ENCODE measurements at regions not wholly inside any gene's neighbourhood (a gene's known extent, or its start where the extent isn't known, plus 50 kb on each side); places are given as distances from the start of the nearest gene placed in this dataset.
"Not testable (repeated sequence)": the region's sequence is repeated elsewhere in the genome, so short reads cannot be mapped to it uniquely, and the experiment has no call there.

DNA sequence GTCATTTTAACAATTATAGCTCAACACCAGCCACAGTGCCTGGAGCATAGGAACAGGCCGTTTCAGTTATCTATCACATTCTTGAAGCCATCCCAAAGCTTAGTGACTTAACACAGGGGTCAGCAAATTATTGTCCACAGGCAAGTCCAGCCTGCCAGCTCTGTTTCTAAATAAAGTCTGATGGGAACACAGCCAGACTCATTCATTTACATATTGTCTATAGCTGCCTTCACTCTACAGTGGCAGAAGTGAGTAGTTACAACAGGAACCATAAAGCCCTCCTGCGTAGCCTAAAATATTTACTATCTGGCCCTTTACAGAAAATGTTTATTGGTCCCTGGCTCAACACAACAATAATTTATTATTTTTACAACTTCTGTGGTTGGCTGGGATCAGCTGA lies 407.5 kb upstream of the AUTS2 start:
- FAIRE-seq, result no peak

DNA sequence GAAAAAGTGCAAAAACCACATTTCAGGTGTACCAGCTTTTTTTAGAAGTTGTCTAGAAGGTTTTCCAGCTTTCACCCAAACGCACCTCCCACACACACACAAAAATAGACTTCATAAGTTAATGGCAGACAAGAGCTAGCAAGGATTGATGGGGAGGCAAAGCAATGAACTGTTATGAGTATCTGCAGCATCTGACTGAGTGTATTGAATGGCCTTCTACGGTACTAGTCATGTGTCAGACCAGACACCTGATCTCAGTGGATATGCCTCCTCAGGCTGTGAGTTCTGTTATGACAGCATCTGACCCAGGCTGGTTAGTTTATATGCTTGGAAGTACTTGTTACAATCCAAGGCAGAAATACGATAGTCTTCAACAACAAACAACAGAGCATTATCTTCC lies 406.1 kb upstream of the AUTS2 start:
- no peak for FAIRE-seq

DNA sequence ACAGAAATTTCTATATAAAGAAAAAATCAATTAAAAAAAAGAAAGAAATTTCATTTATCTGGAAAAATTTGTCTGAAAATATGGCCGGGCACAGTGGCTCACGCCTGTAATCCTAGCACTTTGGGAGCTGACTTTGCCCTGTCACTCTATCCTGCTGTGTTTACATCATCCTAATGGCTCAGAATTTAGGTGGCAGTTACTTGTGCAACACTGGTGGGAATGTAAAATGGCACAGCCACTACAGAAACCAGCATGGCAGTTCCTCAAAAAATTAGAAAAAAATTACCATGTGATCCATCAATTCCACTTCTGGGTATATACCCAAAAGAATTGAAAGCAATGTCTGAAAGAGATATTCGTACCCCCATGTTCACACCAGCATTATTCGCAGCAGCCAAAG lies 405.2 kb upstream of the AUTS2 start:
- FAIRE-seq, result no peak

DNA sequence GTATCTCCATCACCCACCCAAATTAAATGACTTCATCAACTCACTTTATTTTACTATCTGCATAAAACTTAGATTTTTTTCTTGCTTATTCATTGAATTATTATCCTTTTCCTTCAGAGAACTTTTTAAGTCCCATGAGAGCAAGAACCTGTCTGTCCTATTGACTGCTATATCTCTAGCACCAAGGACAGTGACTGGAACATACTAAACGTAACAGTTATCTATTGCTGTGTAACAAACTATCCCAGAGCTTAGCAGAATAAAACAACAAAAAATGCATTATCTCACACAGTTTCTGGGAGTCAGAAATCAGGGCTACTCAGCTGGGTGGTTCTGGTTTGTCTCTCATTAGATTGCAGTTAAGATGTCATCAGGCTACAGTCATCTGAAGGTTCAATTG lies 401.7 kb upstream of the AUTS2 start:
- no peak for FAIRE-seq

DNA sequence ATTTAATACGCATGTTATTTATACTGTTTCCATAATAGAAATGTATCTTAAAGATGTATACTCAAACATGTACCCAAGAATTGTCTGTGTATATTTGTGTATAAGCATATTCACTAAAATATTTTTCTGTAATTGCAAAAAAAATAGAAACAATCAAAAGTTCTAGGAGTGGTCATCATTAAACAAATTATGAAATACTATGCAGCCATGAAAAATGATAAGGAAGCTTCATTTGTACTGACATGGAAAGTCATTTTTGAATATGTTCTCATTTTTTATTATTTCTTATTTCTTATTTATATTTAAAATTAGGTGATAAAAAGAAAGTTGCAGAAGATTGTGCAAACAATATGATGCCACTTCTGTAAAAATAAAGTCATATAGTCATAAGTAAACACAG lies 400.0 kb upstream of the AUTS2 start:
- FAIRE-seq, result no peak

DNA sequence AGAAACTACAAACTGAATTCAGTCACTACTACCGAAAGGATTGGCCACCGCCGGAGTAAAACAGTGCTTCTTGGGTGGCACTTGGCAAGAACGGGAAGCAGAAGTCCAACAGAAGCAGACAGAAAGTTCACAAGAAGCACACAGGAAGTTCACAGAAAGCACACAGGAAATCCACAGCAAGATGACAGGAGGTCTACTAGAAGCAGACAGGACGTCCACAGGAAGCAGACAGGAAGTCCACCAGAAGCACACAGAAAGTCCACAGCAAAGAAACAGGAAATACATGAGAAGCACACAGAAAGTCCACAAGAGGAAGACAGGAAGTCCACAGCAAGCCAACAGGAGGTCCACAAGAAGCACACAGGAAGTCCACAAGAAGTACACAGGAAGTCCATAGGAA lies 399.2 kb upstream of the AUTS2 start:
- FAIRE-seq, result no peak

DNA sequence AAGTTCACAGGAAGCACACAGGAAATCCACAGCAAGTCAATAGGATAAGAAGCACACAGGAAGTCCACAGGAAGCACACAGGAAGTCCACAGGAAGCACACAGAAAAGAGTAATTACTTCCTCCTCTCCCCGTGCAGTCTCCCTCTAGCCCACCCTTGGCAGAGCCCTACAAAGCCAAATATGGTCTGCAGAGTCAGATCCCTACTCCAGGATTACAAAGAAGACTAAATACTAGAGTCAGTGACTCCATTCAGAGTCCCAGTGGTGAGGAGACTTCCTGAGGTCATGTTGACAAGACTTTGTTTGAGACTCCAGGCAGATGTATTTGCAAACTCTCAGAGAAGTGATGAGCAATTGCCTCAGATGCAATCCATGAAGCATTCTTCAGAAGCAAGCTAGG lies 398.6 kb upstream of the AUTS2 start:
- no peak for FAIRE-seq

DNA sequence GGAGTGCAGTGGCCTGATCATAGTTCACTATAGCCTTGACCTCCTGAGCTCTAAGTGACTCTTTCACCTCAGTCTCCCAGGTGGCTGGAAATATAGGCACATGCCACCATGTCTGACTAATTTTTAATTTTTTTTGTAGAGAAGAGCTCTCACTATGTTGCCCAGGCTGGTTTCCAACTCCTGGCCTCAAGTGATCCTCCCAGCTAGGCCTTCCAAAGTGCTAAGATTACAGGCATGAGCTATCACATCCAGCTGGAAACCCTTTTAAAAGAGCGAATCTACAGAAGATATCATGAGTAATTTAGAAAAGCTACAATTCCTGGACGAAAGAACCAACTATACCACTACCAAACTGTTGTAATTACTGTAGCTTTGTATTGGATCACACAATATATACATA lies 394.4 kb upstream of the AUTS2 start:
- FAIRE-seq, result no peak

DNA sequence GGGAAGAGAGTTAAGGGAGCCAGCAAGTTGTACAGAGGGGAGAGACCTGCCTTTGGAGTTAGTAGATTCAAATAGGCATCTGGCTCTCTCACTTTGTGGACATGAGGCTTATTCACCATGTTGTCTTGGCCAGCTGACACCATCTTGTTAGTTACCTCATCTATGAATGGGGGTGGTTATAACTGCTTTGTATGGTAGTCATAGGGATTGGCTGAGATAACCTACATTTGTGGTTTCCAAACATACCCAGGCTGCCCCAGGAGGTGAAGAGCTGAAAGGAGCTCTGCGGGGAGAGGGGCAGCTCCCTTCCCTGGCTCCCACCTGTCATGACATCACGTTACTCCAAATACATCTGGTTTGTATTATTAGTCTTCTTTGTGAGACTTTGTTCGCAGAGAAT lies 393.3 kb upstream of the AUTS2 start:
- no peak for FAIRE-seq

DNA sequence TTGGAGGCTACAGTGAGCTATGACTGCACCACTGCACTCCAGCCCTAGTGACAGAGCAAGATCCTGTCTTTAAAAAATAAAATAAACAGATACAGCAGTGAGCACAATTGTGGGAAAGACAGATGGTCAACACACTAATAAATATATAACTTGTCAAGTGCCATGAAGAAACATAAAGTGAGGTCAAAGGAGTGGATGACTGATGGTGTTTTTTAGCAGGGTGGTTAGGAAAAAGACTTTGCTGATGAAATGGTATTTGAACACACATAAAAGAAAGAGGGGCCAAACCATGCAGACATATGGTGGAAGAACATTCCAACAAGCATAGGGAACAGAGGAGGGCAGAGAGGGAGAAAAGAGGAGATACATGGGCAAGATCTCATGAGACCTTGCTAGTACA lies 392.7 kb upstream of the AUTS2 start:
- no peak for FAIRE-seq

DNA sequence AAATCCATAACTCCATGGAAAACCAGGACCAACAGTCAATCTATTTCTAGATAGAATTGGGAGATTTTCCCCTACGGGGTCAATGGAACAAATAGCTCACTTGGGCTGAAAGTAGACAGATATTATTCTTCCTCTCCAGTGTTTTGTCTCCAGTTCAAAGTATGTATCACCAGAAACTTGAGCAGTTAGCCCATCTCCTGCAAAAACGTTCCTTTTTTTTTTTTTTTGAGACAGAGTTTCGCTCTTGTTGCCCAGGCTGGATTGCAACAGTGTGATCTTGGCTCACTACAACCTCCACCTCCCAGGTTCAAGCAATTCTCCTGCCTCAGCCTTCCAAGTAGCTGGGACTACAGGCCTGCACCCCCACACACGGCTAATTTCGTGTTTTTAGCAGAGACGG lies 390.0 kb upstream of the AUTS2 start:
- FAIRE-seq, result no peak

DNA sequence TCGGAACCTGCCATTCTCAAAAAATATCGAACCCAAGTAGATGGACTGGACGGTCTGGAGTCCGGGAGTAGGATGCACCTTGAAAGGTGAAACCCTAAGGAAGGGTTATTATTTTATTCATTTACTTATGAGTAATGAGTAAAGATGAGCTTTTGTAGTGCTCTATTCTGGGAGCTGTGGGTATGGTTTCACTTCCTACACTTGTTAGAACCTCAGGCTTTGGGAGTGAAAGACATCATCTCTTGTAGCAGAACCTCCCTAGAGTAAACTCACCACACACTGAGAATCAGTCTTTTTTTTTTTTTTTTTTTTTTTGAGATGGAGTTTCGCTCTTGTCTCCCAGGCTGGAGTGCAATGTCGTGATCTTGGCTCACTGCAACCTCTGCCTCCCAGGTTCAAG lies 389.4 kb upstream of the AUTS2 start:
- no peak for FAIRE-seq

DNA sequence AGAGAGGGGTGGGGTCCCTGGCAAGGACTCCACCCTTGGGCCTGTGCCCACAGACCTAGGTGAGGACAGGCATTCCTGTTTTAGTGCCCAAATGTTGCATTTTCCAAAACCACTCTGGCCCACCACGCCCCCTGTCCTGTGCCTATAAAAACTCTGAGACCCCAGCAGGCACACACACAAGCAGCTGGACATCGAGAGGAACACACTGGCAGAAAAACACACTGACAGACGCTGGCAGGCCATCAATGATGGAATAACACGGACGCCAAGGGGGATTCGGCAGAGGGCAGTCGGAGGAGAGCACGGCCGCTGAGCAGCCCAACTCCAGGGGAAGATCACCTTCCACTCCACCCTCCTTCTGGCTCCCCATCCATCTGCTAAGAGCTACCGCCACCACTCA lies 386.9 kb upstream of the AUTS2 start:
- no peak for FAIRE-seq

DNA sequence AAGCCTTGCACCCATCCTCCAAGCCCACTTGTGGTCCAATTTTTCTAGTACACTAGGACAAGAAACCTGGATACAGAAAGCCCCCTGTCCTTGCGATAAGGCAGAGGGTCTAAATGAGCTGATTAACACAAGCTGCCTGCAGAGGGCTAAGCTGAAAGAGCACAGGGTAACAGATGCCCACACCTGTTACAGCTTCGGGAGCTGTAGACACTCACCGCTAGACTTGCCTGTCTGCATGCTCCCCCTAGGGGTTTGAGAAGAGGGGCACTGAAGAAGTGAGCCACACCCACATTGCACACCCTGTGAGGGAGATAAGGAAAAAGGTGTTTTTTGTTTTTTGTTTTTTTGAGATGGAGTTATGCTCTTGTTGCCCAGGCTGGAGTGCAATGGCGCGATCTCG lies 386.5 kb upstream of the AUTS2 start:
- no peak for FAIRE-seq

DNA sequence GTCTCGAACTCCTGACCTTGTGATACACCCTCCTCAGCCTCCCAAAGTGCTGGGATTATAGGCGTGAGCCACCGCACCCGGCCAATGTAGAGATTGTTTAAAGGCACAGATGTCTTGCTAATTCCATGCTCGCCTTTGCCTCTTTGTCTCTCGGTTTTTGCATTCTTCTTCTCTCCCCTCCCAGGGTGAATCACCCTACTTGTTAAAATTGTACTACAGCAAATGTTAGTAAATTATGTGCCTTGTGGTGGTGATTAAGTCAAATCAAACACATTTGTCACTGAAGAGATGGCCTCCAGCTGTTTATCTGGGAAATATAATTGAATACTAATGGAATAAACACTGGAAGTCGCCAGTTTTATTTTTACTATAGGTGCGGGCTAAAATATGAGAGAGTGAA lies 384.4 kb upstream of the AUTS2 start:
- FAIRE-seq, result no peak

DNA sequence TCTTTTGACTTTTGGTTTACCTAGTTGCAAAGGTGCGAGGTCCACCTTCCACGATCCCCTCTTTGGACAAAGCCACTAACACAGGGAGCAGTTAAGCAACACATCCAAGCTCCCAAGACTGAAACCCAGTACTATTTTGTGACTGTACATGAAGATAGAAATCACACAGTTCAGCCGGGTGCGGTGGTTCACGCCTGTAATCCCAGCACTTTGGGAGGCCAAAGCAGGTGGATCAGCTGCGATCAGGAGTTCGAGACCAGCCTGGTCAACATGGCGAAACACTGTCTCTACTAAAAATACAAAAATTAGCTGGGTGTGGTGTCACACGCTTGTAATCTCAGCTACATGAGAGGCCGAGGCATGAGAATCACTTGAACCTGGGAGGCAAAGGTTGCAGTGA lies 382.8 kb upstream of the AUTS2 start:
- FAIRE-seq, result not testable (repeated sequence)

DNA sequence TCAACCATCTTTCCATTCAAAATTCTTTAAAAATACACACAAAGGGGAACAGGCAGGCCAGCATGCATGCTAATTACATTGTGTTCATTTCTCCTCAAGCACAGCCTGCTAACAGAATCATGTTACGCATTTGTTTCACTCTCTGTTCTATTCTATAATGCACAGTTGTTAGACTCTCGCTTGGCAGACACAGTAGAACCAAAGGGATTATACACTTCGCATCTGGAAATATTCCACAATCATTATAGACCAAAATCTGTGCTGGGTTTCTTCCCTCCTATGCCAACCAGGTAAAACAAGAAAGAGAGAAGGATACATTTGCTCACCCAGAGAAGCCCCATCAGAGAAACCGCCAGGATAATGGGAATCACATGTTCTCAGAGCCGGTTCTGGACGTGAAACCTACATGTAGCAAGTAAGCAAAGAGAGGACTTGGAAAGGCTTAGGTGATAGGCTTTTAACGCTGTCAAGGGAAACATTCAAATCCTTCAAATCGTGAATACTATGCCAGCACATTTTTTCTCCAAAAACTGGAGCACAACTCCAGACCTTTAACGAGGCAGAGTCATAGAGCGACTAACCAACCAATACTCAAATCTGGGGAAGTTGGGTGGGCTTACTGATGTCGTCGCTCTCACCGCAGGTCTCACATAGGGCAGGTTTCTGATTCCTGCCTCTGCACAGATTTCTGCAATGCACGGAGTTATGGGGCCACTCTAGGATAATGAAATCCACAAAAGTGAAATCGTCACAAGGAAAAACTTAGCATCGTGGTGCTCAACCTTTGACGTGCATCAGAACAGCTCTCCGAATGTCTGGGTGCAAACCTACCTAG lies 380.5 kb upstream of the AUTS2 start:
- no peak for FAIRE-seq

DNA sequence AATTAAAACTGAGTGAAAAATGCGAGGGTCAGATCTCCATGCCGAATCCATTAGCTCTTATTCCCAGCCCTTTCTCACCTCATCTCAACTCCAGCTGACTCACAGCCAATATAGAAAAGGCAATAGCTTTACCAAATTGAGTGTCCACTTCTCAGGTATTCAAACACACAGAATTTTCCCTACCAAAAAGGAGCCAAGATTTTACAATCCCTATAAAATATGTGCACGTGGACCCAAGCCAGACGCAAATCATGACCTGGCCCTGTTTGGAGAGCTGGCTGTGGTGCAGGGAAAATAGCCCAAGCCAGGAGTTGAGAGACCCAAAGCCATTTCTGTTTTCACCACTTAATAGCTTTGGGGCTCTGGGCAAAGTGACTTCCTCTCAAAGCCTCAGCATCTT lies 379.7 kb upstream of the AUTS2 start:
- no peak for FAIRE-seq

DNA sequence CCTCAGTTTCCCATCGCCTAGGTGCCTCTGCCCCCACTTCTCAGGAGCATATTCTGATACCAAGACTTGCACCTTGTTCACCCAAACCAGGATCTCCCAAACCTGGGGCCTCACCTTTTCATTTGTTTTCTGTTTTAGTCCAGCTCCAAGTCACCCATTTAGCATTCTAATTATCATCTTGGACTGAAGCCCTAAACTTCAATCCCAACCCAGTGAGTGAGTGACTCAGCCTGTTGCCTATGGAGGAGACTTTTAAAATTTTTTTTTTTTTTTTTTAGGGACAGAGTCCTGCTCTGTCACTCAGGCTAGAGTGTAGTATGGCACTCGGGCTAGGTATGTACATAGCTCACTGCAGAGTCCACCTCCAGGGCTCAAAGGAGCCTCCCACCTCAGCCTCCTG lies 378.9 kb upstream of the AUTS2 start:
- no peak for FAIRE-seq

DNA sequence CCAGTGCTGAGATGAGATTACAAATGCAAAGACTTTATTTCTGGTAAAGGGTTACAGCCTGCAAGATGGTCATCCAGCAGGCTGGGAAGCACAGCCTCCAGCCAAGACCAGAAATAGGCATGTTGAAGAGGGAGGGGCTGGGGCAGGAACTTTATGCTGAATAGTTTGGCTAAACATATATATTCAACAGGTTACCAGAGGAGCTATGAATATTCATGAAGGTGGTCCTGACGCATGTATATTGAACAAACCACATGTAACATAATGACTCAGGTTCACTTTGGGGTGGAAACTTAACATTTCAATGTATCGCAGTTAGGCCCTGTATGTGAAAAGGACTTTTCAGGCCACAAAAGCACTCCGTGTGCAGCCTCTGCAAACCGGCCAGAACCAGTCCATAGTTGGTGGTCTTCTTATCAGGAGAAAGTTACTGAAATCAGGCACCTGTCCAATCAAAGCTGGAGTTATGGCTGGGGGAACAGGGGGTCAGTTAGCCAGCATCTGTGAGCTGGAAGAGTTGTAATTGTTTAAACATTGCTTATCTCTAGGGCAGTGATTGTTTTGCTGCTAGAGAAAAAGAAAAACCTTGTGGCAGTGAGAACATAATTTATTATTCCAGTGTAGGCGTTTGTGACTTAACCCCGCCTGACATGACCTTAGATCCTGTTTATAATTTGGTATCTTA lies 372.9 kb upstream of the AUTS2 start:
- FAIRE-seq, result no peak

DNA sequence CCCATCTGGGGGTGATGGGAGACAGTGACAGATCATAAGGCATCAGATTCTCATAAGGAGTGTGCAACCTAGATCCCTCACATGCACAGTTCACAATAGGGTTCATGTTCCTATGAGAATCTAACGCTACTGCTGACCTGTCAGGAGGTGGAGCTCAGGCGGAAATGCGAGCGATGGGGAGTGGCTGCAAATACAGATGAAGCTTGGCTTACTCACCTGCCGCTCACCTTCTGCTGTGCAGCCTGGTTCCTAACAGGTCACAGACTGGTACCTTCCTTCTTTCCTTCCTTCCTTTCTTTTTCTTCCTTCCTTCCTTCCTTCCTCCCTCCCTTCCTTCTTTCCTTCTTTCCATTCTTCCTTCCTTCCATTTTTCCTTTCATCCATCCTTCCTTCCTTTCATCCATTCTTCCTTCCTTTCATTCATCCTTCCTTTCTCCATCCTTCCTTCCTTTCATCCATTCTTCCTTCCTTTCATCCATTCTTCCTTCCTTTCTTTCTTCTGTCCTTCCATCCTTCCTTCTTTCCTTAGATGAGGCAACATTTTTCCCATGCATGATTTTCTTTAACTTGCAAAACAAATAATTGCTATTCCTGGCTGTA lies 370.0 kb upstream of the AUTS2 start:
- no peak for FAIRE-seq

DNA sequence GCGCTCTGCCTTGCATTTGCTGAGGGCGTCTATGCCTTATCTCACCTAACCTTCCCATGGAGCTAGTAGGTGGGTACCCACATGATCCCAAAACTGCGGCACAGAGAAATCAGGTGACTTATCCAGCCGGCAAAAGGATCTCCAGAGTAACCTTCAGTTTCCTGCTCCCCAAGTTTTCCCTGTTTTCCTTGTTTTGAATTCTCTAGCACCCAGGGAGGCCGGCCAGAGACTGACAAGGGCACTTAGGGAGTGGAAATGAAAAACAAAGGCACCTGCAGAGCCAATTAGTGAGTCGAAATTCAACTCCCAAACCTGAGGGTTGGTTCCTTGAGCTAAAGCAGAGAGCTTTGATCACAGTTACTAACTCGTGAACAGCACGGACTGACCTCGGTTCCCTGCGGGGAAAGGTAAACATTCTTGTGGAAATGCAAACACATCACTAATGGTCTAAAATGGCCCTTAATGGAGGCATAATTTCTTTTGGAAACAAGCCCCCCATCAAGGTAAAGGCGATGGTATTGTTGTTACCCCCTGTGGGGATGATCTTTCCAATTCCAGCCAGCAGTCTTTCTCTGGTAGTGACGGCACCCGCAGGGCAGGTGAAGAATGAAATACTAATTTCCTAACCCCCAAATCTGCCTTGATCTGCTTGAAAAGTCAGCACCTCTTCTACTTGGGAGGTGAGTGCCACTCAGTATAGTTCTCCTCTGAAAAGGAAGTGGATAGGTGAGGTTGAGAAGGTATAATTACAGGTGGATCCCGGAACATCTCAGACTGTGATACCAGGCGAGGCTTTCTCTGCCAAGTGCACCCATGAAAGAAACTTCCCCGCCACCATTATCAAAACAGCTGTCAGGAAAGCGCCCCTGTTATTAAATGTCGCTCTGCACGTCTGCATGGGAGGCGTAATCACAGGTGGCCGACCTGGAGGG lies 365.6 kb upstream of the AUTS2 start:
- no peak for FAIRE-seq

DNA sequence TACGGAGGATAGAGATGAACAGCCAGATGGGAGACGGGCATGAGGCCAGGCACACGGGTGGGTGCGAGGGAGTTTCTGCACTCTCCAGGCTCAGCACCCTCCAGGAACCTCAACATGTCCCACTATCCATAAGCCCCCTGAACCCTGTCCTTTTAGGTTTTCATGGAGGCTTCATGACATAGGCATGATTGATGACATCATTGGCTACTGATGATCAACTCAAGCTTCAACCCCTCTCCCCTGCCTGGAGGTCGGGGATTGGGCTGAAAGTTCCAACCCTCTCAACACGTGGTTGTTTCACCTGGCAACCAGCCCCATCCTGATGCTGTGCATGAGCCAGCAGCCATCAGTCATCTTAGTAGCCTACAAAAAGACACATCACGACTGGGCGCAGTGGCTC lies 360.7 kb upstream of the AUTS2 start:
- no peak for FAIRE-seq
